ENCODE measurements at regions not wholly inside any gene's neighbourhood (a gene's known extent, or its start where the extent isn't known, plus 50 kb on each side); places are given as distances from the start of the nearest gene placed in this dataset.

GRCh38 chrX:113412106-113412505, 571.5 kb upstream of the AMOT start:
- TF ChIP-seq CTCF (IDR thresholded peaks at IDR 0.05) (no peak), POLR2A (IDR thresholded peaks at IDR 0.05) (no peak), POLR2AphosphoS5 (IDR thresholded peaks at IDR 0.05) (no peak), EP300 (IDR thresholded peaks at IDR 0.05) (no peak)
